GM21360 (cell line): ENCODE measurements at regions not wholly inside any gene's neighbourhood (a gene's known extent, or its start where the extent isn't known, plus 50 kb on each side); places are given as distances from the start of the nearest gene placed in this dataset.
A peak's percentile ranks its signal among the peaks of the same experiment; 100 is the strongest.
"Not testable (repeated sequence)": the region's sequence is repeated elsewhere in the genome, so short reads cannot be mapped to it uniquely, and the experiment has no call there.

ENCODE experiments used
- ATAC-seq: cut with Tn5 transposase; IDR thresholded peaks from one replicate; pipeline ENCODE4 v1.9.1; 2021; ENCODE audit warnings: mild to moderate bottlenecking, moderate library complexity; ENCODE audit not compliant: unreplicated experiment

DNA sequence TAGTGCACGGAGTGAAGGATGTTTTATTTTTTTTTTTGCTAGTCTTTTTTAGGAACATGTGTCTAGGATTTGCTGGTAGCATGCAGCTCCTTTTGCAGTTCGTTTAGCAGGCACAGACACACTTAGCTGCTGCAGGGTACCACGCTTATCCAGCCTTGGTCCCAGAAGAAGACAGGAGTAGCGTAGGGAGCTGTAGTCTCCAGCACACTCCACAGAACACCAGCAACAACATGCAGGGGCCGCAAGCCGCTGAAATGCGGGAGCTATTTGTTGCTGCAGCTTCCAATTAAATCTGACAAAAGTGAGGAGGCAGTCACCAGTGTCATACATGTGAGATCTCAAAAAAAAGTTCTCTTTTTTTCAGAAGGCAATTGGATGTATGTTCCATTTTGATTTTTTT lies 486.2 kb upstream of the KLF6 start:
- no peak for ATAC-seq

DNA sequence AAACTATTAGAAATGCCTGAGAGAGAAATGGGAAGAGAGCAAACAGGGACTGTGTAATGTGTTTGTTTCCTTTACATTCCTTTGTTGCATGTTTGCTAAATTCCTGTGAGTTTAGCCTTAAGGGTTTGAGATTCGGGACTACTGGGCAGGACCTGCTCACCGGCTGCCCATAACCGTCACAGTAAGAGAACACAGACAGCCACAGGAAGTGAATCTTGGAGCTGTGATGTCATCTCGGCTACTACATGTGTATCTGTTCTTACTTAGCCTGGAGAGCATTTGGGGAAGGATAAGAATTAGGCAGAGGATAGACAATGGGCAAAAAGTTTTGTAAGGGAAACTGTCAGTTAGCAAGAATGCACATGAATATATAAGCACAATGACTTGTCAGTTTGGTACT lies 485.1 kb upstream of the KLF6 start:
- no peak for ATAC-seq

DNA sequence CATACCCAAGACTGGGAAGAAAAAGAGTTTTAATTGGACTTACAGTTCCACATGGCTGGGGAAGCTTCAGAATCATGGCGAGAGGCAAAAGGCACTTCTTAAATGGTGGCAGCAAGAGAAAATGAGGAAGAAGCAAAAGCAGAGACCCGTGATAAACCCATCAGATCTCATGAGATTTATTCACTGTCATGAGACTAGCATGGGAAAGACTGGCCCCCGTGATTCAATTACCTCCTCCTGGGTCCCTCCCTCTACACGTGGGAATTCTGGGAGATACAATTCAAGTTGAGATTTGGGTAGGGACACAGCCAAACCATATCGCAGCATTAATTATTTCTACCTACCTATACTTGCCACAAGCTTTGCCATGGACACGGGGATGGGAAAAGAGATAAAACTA lies 483.5 kb upstream of the KLF6 start:
- not testable (repeated sequence) for ATAC-seq

DNA sequence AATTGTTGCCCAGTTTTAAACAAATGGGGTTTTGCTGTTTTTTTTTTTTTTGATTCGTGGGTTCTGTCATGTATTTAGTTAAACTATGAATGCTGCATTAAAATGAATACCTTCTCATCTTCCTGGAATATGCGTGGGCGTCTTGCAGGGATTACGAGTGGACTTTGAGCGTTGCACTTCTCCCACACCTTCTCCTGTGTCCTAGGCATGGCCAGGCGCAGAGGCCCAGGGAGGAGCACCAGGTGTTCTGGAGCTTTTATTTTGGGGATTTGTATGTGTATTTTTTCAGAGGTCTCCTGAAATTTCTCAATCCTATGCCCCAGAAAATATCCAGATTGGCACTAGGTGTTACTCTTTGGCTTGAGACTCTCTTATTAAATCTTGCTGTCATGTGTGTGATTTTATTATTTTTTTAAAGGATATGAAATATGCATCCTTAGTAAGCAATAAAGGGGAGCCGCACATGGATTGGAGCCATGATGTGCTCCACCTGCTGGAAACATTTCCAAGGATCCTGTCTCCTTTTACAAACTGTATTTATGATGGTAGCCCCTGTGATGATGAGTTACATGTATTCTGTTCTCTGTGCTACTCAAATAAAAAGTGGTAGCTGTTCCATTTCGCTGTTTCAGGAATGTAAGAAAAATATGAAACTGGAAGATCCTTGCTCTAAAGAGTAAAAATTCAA lies 482.2 kb upstream of the KLF6 start:
- no peak for ATAC-seq

DNA sequence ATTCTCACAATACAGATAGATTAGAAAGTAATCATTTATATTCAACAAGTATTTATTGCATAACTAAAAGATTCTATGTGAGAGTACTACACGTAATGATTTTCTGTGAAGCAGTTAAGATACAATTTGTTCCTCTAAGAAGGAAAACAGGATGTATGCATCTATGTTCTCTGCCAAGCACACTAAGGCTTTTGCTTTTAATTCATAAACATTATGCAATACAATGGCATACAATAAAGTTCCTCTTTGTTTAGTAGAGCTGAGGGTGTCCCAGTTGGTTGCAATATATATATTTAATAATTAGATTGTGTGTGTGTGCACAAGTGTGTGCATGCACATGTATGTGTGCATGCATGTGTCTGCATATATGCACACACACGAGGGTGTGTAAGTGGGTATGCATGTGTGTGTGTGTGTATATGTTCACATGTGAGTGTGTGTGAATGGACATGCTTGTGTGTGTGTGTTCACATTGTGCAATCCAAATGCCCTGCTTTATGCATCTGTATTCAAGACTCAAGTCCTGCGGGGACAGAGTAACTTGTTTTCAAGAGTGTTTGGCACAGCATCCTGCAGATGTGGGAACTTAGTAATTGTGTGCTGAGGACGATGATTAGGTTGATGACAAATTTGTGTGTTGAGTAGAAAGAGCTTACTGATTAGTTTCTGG lies 481.5 kb upstream of the KLF6 start:
- ATAC-seq: no peak

DNA sequence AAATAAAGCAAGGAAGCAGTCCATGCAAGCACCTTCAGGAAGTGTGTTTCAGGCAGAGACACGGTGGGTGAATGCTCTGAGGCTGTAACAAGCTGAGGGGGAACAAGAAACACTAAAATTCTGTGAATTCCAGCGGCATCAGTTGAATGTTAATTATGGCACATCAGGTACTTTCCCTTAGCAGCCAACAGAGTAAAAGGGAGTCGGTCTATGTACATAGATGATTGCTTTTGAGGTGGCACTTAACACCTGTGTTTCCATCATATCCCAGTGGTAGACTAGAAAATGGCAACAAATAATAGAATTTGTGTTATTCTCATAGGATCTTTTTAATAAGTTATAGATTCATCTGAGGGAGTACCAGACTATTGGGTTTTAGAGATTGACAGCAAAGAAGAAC lies 481.0 kb upstream of the KLF6 start:
- no peak for ATAC-seq

DNA sequence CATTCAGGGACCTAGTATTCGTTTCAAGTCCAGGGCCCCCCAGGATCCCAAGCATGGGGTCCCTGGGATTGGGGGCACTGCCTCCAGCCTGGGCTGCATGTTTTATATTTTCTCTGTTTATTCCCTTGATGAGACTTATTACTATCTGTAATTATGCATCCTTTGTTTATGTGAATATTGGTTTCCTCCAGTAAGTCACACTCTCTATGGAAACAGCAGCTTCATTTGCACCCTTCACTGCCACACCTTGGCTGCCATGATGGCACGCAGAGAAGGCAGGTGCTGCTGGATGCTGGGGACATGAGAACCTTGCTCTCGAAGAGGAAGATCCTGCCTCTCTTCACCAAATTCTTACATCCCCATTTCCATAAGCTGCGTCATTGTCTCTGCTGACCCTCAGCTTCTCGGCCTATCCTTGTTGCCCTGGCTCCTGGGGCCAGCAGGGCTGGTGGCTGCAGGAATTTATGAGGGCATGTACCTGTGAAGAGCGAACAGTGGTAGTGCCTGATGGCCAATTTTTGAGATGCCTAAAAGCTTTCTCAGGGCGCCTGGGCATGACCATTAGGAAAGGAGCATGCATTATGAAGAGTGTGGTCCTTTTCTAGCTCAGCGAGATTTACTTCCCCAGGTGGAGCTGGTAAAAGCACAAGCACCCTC lies 479.3 kb upstream of the KLF6 start:
- ATAC-seq: no peak

DNA sequence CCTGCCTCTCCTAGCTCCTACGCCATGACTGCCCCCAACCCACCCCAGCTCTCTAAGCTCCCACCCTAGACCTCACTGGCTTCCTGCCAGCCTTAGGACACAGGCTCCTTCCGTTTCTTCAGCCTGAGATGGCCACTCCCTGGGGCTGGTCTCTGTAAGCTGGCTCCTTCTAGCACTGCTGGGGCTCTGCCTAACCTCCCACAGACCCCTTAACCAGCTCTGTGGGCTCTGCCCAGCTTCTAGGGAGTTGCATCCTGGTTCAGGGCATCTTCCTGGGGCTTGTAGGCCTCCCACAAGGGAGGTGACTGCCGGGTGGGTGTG lies 478.6 kb upstream of the KLF6 start:
- ATAC-seq: no peak

DNA sequence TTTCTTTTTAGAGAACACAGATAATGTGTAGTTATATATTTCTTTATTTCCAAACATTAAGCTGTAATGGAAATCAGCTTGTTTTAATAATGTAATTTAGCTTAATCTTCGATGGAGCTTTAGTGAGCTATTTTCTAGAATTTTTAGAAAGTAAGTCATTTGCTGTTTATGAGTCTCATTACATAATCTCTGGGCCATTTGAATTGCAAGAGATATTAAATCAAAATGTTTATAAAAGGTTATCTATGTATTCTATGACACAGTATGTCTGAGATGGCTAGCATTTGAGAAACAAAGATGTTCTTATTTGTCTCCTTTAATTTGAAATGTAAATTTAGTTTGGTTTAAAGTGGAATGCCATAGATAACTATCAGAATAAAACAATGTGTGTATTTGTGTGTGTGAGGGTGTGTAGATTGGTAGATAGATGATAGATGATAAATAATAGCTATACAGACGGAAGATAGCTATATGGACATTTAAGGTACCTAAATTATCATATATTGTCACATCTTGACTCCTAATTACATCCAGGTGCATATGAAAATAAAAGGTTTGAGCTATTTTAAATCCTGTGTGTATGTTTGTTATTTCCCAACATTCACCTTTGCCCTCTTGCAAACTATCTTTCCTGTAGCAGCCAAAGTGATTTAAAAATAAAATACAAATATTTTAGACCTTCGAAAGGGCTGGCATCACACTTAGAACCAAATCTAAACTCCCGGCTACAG lies 478.0 kb upstream of the KLF6 start:
- ATAC-seq: no peak

DNA sequence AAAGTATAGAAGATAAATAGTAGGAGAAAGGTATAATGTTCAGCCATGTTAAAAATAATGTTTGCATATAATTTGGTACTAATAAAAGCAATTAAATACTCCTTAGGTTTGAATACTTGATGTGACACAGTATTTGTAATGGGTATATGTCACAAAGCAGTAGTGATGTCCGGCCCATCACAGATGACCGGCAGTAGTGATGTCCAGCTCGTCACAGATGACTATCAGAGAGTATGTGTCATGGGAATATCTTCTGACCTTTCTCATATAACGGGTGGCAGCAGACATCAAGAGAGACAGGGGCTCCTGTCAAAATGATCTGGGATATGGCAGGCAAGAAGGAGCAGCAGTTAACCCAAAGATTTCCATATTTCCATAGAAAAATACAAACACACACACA lies 477.4 kb upstream of the KLF6 start:
- no peak for ATAC-seq

DNA sequence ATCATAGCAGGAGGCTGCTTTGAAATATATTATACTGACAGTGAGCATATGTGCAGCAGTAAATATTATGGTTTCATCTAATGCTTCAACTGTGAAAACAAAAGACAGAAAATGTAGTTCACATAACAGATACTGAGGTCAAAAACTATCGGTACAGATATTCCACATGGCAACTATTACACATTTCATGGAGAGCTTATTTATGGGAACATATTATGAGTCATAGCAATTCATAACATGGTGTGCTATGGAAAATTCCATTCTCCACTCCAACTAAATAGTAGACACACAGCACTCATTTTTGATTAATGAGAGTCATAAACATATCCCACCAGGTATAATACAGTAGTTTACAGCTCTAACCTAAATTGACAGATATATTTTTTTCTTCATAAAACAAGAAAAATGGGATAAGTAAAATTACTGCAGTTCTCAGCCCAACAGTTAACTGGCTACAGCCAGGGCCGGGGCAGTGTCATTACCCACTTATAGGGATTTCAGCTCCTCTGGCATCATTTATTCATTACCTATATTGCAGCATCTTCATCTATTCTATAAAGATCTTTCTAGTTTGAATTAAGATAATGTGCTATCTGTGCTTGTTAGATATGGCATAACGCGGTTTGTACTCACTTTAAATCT lies 475.6 kb upstream of the KLF6 start:
- ATAC-seq: no peak

DNA sequence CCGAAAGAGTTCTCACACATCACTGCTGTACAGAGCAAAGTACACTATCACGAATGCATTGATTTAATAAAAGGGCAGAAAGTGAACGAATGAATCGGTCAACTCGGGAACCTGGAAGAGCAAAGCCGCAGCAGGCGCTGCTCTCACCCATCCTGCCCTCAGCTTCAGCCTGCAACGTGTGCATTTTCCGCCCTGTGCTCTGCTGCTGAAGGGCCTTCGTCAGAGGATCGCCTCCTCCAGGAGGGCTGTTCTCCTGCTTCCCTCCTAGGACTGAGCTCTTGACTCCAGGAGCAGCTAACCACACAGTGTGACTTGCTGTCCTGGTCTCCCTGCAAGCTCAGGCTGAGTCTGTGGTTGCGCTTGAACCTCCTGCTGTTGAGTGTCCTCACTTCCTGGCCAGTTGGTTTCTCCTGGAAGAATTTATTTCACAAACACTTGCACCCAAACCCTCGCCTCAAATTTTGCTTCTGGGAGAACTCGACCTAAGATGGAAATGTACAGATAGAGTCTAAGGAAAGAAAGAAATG lies 473.0 kb upstream of the KLF6 start:
- no peak for ATAC-seq

DNA sequence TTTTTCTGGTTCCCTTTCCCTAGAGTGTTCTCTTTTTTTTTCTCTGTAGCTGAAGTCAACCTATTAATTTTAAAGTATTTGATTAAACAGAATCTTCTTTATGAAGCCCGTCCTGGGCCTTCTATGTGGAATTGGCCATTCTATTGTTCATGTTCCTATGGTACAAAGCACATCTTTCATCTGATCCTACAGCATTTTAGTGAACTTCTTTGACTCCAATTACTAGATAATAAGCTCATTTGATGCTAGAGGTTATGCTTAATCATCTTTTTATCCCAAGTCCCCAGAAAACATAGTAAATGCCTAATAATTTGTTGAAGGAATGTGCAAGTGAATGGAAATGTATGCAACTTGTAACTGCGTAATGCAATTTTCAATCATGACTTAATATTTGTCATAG lies 472.0 kb upstream of the KLF6 start:
- ATAC-seq: no peak

DNA sequence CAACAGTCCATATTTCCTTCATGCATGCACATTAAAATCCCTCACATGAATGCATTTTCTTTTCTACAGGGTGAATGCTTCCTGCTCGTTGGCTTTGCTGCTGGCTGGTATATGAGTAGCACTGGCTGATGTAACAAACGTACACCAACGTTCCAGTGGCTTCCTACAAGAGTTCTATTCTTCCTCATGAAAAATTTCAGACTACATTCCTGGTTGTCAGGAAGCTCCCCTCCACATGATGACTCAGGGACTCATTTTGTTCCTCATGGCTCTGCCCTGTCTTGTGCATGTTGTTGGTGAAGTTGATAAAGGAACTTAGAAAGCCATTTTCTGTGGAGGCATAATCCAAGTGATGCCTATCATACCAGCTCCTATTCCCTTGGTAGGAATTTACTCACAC lies 470.7 kb upstream of the KLF6 start:
- ATAC-seq: no peak

DNA sequence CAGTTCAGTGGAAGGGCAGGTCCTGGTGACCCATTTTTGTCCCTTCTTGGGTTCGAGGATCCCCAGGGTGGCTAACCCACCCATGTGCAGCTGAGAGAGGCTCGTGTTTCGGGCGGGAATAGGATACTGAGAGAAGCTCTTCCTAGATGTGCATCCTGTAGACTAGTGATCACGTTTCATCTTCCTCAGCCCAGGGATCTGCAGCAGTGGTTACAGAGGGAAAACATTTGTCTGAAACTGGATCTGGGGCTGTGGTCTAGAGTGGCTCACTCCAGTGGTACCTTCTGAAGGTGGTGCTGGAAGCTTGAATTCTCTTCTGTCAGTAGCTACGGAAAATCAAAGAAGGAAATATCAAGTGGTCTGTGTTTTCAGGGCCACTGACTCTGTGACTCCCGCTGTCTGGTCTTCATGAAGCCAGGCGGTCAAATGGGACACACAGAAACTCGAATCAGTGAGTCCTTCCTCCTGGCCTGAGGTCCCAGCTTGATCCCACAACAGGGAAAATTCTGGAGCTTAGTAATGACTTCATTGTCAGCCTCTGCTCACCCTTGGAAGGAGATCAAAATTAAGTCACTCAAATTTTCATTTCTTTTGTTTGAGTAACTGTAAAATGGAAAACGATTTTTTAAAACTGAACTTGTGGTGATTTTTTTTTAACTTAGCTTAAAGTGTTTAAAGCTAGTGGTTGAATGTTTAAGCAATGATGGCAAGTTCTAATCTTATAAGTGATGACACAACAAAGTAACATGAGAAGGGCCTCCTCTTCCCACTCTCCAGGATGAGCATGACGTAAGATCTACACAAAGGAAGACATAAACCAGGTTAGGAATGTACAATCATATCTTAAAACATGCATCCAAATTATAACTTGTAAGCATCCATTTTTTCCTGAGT lies 469.3 kb upstream of the KLF6 start:
- ATAC-seq: no peak

DNA sequence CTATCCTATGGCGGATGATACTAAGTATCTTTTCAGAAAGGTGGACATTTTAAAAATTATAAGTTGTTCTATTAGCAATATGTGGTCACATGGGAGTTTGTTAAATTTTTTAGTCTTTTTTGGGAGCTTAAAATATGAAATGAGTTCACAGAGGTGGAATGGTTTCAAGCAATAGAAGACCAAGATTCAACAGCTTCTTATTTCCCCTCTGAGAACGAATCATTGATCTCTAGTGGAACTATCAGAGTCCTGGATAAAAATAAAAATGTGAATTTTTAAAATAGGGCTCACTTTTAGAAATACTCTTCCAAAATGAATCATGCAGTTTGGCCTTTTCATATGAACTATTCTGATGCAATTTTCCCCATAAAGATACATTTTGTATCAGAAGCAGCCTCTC lies 467.7 kb upstream of the KLF6 start:
- ATAC-seq: no peak

DNA sequence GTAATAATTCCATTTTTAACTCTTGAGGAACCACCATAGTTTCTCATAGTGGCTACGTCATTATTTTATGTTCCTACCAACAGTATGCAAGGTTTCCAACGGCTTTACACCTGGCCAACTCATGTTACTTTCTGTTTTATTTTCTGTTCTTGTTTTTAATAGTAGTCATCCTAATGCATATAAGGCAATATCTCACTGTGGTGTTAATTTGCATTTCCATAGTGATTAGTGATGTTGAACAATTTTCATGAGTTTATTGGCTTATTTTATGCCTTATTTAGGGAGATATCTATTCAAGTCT lies 465.5 kb upstream of the KLF6 start:
- peak; percentile 55 for ATAC-seq

DNA sequence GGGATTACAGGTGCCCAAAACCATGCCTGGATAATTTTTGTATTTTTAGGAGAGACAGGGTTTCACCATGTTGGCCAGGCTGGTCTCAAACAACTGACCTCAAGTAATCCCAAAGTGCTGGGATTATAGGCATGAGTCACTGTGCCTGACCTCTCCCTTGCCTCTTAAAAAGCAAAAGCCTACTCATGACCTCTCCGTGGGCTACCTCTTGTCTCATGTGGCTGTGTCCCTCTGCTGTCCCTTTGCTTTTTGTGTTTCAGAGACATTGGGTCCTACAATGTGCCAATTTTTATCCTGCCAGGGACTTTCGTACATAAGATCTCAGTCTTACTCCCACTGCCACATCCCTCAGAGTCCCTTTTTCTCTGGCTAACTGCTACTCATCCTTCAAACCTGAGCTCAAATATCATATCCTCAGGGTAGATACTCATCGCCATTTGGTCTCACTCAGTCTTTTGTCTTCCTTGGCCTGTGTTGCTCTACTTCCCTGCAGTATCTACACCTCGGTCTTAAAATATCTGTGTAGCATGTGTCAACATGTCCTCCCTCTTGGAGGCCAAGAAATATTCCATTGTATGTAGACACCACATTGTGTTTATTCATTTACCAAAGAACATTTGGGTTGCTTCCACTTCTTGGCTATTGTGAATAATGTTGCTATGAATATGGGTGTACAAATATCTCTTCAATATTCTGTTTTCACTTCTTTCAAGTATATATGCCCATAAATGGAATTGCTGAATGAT lies 465.0 kb upstream of the KLF6 start:
- no peak for ATAC-seq

DNA sequence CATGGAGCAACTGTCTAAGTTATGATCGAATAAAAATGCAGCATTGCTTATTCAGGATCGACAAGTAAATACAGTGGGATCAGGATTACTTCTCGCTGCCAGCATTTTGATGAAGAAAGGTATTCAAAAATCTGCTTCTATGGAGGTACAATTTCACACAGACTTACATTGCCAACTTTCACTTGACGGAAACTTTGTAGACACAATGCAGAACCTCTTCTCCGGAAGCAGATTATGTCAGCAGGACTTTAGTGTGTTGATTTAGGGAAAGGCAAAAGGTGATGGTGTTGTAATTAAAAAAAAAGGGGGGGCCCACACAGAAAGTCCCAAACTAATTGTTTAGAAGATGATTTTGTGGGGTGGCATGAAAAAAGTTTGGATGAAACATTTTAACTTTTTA lies 462.4 kb upstream of the KLF6 start:
- ATAC-seq: no peak

DNA sequence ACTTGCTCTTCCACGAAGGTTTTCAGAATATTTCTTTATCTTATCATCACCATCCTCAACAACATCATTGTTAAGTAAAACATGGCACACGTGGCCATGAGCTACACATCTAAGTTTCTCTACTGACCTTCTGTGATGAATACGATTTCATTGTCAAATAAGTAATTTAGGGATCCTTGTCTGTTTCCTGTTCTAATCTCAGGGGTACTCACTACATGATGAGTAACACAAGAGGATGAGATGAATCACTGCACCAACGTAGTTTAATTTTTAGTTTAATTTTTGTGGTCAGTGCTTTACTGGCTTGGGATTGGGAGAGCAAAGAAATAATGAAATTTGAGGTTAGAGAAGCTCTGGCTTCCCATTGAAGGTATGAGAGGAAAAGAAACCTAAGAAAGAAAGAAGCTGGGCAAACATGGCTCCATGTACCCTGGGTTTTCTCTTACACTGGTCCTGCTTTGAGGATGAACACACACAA lies 461.9 kb upstream of the KLF6 start:
- ATAC-seq: no peak
